ENCODE measurements at regions not wholly inside any gene's neighbourhood (a gene's known extent, or its start where the extent isn't known, plus 50 kb on each side); places are given as distances from the start of the nearest gene placed in this dataset.

- TF ChIP-seq MGA (IDR thresholded peaks at IDR 0.05): no peak
- TF ChIP-seq CGGBP1 (CRISPR knock-in tag; IDR thresholded peaks at IDR 0.05): no peak
- no peak for TF ChIP-seq HEY1 (CRISPR knock-in tag; IDR thresholded peaks at IDR 0.05; ENCODE audit: borderline replicate concordance)
- TF ChIP-seq HOXB6 (CRISPR knock-in tag; IDR thresholded peaks at IDR 0.05; ENCODE audit: borderline replicate concordance): no peak
- TF ChIP-seq ZNF175 (CRISPR knock-in tag; IDR thresholded peaks at IDR 0.05; ENCODE audit: low read depth): peak; percentile 62; the same call in 1 of the 2 replicates
- TF ChIP-seq ZNF398 (CRISPR knock-in tag; IDR thresholded peaks at IDR 0.05): no peak
- no peak for TF ChIP-seq ZNF740 (CRISPR knock-in tag; IDR thresholded peaks at IDR 0.05)
- TF ChIP-seq ZNF740 (tag; IDR thresholded peaks at IDR 0.05): no peak
- no peak for TF ChIP-seq TRIM24 (IDR thresholded peaks at IDR 0.05)
- no peak for TF ChIP-seq ZNF197 (CRISPR knock-in tag; IDR thresholded peaks at IDR 0.05; ENCODE audit: low read depth)
These were observed 201.6 kb upstream of the SGK1 start (continued) for GRCh38 chr6:134519465-134519864.
